GM12878 (cell line): ENCODE measurements at regions not wholly inside any gene's neighbourhood (a gene's known extent, or its start where the extent isn't known, plus 50 kb on each side); places are given as distances from the start of the nearest gene placed in this dataset.

Experiments used
- CBFB ChIP-seq: IDR thresholded peaks from 2 replicates; pipeline ENCODE4 v1.6.1; 2016; ENCODE audit warnings: antibody characterized with exemption, low read depth
- IRF4 ChIP-seq: IDR thresholded peaks from 2 replicates; pipeline ENCODE4 v1.6.1; 2011; ENCODE audit warnings: low read depth, low read length
- MEF2A ChIP-seq: IDR thresholded peaks from 2 replicates; pipeline ENCODE4 v1.6.1; 2011; ENCODE audit warnings: low read depth, mild to moderate bottlenecking, low read length, moderate library complexity; ENCODE audit not compliant: insufficient read depth
- MXI1 ChIP-seq: fragments of 150-350 bp; IDR thresholded peaks from 2 replicates; pipeline ENCODE4 v1.6.1; 2011; ENCODE audit warnings: low read depth, mild to moderate bottlenecking, inconsistent platforms, low read length, improper control_type of control experiment
- MYB ChIP-seq: fragments of 150-350 bp; IDR thresholded peaks from 2 replicates; pipeline ENCODE4 v1.6.1; 2014; ENCODE audit warnings: mild to moderate bottlenecking, low read depth, low read length, borderline replicate concordance
- NR2C1 ChIP-seq: fragments of 450-650 bp; IDR thresholded peaks from 2 replicates; pipeline ENCODE4 v1.6.1; 2017; ENCODE audit warnings: antibody characterized with exemption, mild to moderate bottlenecking, moderate library complexity
- NR2C2 ChIP-seq: IDR thresholded peaks from 2 replicates; pipeline ENCODE4 v1.6.1; 2011; ENCODE audit warnings: borderline replicate concordance, low read depth; ENCODE audit not compliant: control insufficient read depth, insufficient read length
- PAX5 ChIP-seq: IDR thresholded peaks from 2 replicates; pipeline ENCODE4 v1.6.1; 2011; ENCODE audit warnings: low read depth, low read length, borderline replicate concordance
- POLR2A ChIP-seq: IDR thresholded peaks from 2 replicates; pipeline ENCODE4 v1.6.1; 2011; ENCODE audit warnings: low read depth, mild to moderate bottlenecking, low read length
- SRF ChIP-seq, 2 experiments: IDR thresholded peaks; 2 replicates each; pipeline ENCODE4 v1.6.1; 2011; ENCODE audit warnings: low read depth in 2 of 2, low read length in 2 of 2, mild to moderate bottlenecking in 1 of 2, moderate library complexity in 1 of 2
- TCF12 ChIP-seq: IDR thresholded peaks from 2 replicates; pipeline ENCODE4 v1.6.1; 2011; ENCODE audit warnings: low read depth, mild to moderate bottlenecking, low read length
- ZNF207 ChIP-seq: fragments of 450-650 bp; IDR thresholded peaks from 2 replicates; pipeline ENCODE4 v1.6.1; 2014; ENCODE audit warnings: antibody characterized with exemption, mild to moderate bottlenecking, borderline replicate concordance
- ZNF384 ChIP-seq: IDR thresholded peaks from 2 replicates; pipeline ENCODE4 v1.6.1; 2012; ENCODE audit warnings: low read depth, mild to moderate bottlenecking, low read length, improper control_type of control experiment, borderline replicate concordance
- TF ChIP-seq, protein P1 (sequence below): IDR thresholded peaks from 2 replicates; pipeline ENCODE4 v1.6.1; 2012; ENCODE audit warnings: improper control_type of control experiment, low read depth, low read length; ENCODE audit not compliant: insufficient replicate concordance
- TF ChIP-seq, protein P2 (sequence below): fragments of 450-650 bp; conservative IDR thresholded peaks from 2 replicates; pipeline ENCODE4 v1.6.1; 2017; ENCODE audit warnings: mild to moderate bottlenecking, moderate library complexity
- TF ChIP-seq, protein P3 (sequence below): fragments of 450-650 bp; IDR thresholded peaks from 2 replicates; pipeline ENCODE4 v1.6.1; 2017; ENCODE audit warnings: antibody characterized with exemption, mild to moderate bottlenecking, moderate library complexity
- TF ChIP-seq, protein P4 (sequence below): fragments of 450-650 bp; IDR thresholded peaks from 2 replicates; pipeline ENCODE4 v1.6.1; 2018; ENCODE audit warnings: borderline replicate concordance, mild to moderate bottlenecking; ENCODE audit not compliant: partially characterized antibody

DNA sequence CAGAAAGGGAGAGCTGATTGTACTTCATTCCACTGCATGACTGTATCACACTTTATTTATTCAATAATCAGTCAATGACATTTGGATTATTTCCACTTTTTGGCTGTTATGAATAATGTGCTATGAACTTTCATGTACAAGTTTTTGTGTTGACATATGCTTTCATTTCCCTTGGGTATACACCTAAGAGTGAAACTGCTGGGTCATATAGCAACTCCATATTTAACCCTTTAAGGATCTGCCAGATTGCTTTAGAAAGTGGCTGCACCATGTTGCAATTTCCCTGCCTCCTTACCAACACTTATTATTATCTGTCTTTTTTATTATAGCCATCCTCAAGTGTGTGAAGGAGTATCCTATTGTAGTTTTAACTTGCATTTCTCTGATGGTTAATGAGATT lies 108.8 kb upstream of the KCNK1 start (continued):
- TF ChIP-seq, protein P1, sequence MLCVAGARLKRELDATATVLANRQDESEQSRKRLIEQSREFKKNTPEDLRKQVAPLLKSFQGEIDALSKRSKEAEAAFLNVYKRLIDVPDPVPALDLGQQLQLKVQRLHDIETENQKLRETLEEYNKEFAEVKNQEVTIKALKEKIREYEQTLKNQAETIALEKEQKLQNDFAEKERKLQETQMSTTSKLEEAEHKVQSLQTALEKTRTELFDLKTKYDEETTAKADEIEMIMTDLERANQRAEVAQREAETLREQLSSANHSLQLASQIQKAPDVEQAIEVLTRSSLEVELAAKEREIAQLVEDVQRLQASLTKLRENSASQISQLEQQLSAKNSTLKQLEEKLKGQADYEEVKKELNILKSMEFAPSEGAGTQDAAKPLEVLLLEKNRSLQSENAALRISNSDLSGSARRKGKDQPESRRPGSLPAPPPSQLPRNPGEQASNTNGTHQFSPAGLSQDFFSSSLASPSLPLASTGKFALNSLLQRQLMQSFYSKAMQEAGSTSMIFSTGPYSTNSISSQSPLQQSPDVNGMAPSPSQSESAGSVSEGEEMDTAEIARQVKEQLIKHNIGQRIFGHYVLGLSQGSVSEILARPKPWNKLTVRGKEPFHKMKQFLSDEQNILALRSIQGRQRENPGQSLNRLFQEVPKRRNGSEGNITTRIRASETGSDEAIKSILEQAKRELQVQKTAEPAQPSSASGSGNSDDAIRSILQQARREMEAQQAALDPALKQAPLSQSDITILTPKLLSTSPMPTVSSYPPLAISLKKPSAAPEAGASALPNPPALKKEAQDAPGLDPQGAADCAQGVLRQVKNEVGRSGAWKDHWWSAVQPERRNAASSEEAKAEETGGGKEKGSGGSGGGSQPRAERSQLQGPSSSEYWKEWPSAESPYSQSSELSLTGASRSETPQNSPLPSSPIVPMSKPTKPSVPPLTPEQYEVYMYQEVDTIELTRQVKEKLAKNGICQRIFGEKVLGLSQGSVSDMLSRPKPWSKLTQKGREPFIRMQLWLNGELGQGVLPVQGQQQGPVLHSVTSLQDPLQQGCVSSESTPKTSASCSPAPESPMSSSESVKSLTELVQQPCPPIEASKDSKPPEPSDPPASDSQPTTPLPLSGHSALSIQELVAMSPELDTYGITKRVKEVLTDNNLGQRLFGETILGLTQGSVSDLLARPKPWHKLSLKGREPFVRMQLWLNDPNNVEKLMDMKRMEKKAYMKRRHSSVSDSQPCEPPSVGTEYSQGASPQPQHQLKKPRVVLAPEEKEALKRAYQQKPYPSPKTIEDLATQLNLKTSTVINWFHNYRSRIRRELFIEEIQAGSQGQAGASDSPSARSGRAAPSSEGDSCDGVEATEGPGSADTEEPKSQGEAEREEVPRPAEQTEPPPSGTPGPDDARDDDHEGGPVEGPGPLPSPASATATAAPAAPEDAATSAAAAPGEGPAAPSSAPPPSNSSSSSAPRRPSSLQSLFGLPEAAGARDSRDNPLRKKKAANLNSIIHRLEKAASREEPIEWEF, result no peak
- TF ChIP-seq CBFB (no peak), MEF2A (no peak), TCF12 (no peak), ZNF384 (no peak), SRF (IDR thresholded peaks at IDR 0.05; ENCODE audit: low read depth in 2 of 2, low read length in 2 of 2) (no peak), NR2C1 (no peak), NR2C2 (no peak), MXI1 (no peak), MYB (no peak), PAX5 (no peak), IRF4 (peak; percentile 15; the same call in 1 of the 2 replicates), ZNF207 (no peak), POLR2A (no peak)
- TF ChIP-seq, protein P2, sequence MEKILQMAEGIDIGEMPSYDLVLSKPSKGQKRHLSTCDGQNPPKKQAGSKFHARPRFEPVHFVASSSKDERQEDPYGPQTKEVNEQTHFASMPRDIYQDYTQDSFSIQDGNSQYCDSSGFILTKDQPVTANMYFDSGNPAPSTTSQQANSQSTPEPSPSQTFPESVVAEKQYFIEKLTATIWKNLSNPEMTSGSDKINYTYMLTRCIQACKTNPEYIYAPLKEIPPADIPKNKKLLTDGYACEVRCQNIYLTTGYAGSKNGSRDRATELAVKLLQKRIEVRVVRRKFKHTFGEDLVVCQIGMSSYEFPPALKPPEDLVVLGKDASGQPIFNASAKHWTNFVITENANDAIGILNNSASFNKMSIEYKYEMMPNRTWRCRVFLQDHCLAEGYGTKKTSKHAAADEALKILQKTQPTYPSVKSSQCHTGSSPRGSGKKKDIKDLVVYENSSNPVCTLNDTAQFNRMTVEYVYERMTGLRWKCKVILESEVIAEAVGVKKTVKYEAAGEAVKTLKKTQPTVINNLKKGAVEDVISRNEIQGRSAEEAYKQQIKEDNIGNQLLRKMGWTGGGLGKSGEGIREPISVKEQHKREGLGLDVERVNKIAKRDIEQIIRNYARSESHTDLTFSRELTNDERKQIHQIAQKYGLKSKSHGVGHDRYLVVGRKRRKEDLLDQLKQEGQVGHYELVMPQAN, result no peak
- TF ChIP-seq, protein P3, sequence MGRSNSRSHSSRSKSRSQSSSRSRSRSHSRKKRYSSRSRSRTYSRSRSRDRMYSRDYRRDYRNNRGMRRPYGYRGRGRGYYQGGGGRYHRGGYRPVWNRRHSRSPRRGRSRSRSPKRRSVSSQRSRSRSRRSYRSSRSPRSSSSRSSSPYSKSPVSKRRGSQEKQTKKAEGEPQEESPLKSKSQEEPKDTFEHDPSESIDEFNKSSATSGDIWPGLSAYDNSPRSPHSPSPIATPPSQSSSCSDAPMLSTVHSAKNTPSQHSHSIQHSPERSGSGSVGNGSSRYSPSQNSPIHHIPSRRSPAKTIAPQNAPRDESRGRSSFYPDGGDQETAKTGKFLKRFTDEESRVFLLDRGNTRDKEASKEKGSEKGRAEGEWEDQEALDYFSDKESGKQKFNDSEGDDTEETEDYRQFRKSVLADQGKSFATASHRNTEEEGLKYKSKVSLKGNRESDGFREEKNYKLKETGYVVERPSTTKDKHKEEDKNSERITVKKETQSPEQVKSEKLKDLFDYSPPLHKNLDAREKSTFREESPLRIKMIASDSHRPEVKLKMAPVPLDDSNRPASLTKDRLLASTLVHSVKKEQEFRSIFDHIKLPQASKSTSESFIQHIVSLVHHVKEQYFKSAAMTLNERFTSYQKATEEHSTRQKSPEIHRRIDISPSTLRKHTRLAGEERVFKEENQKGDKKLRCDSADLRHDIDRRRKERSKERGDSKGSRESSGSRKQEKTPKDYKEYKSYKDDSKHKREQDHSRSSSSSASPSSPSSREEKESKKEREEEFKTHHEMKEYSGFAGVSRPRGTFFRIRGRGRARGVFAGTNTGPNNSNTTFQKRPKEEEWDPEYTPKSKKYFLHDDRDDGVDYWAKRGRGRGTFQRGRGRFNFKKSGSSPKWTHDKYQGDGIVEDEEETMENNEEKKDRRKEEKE, result no peak
- TF ChIP-seq, protein P4, sequence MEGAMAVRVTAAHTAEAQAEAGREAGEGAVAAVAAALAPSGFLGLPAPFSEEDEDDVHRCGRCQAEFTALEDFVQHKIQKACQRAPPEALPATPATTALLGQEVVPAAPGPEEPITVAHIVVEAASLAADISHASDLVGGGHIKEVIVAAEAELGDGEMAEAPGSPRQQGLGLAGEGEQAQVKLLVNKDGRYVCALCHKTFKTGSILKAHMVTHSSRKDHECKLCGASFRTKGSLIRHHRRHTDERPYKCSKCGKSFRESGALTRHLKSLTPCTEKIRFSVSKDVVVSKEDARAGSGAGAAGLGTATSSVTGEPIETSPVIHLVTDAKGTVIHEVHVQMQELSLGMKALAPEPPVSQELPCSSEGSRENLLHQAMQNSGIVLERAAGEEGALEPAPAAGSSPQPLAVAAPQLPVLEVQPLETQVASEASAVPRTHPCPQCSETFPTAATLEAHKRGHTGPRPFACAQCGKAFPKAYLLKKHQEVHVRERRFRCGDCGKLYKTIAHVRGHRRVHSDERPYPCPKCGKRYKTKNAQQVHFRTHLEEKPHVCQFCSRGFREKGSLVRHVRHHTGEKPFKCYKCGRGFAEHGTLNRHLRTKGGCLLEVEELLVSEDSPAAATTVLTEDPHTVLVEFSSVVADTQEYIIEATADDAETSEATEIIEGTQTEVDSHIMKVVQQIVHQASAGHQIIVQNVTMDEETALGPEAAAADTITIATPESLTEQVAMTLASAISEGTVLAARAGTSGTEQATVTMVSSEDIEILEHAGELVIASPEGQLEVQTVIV, result no peak
